AG04450 (cell line): ENCODE measurements at regions not wholly inside any gene's neighbourhood (a gene's known extent, or its start where the extent isn't known, plus 50 kb on each side); places are given as distances from the start of the nearest gene placed in this dataset.

Source experiments
- CTCF ChIA-PET: fragments of 300-600, 350-600 bp; formaldehyde crosslinking; extraction: SDS; loops from one replicate; lab custom pipeline; 2022; ENCODE audit warnings: antibody characterized with exemption, inconsistent platforms; lab: Charles Lee
- POLR2A ChIA-PET: fragments of 350-600 bp; formaldehyde crosslinking; extraction: SDS; loops from one replicate; lab custom pipeline; 2021; ENCODE audit warnings: antibody characterized with exemption, inconsistent platforms; lab: Yijun Ruan, JAX
- DNase-seq: peaks from one replicate; pipeline ENCODE4 v3.0.0-alpha.2; 2011; ENCODE audit warnings: low read depth, low spot score
- H3K27ac ChIP-seq: one replicate; pipeline ENCODE4 v1.5.1; 2012; ENCODE audit warnings: low read depth, low read length, control low read depth
- H3K27me3 ChIP-seq: one replicate; pipeline ENCODE4 v1.6.0; 2012; ENCODE audit warnings: low read length; ENCODE audit not compliant: control insufficient read depth, insufficient read depth
- H3K4me3 ChIP-seq: 2 replicates; pipeline ENCODE4 v1.5.1; 2011; ENCODE audit warnings: mild to moderate bottlenecking, low read depth, low read length, control low read depth
- H3K9me3 ChIP-seq: 2 replicates; pipeline ENCODE4 v1.5.1; 2012; ENCODE audit warnings: low read length; ENCODE audit not compliant: control insufficient read depth, insufficient read depth
- CTCF ChIP-seq: IDR thresholded peaks from 2 replicates; pipeline ENCODE4 v1.5.1; 2011; ENCODE audit warnings: low read depth, low read length, control low read depth, inconsistent platforms

- no peak for TF ChIP-seq CTCF
- Histone ChIP-seq H3K27ac (no peak overlapping the region), H3K4me3 (no peak overlapping the region), H3K9me3 (peaks cover 32% of the 10 kb centered on the region), H3K27me3 (no peaks in the 10 kb centered on the region)
- CTCF ChIA-PET, result no interaction called here
- no peak for DNase-seq
- POLR2A ChIA-PET, result no interaction called here
These were observed 261.8 kb downstream of the DCDC2C start for GRCh38 chr2:3965211-3965610.

DNA sequence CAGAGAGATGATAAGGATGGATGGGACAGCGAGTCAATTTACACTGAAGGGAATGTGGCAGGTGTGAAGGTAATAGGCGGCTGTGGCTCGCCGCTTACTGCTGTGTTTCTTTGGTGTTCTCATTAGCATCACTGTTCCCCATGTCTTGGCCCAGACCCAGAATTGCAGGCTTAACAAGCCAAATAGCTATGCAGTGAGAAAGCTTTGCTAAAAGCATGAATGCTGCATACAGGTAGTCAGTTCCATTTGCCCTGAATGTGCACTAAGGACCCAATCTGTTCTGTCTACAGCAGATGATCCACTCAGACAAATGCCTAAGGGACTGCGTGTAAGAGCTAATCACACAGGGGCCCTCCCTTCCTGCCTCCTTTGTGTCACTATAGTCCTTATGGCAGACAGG lies 262.6 kb downstream of the DCDC2C start:
- CTCF ChIA-PET, result no interaction called here
- Histone ChIP-seq H3K9me3 (peaks cover 37% of the 10 kb centered on the region), H3K27me3 (no peaks in the 10 kb centered on the region), H3K27ac (no peak overlapping the region), H3K4me3 (no peak overlapping the region)
- POLR2A ChIA-PET, result no interaction called here
- no peak for DNase-seq
- no peak for TF ChIP-seq CTCF

DNA sequence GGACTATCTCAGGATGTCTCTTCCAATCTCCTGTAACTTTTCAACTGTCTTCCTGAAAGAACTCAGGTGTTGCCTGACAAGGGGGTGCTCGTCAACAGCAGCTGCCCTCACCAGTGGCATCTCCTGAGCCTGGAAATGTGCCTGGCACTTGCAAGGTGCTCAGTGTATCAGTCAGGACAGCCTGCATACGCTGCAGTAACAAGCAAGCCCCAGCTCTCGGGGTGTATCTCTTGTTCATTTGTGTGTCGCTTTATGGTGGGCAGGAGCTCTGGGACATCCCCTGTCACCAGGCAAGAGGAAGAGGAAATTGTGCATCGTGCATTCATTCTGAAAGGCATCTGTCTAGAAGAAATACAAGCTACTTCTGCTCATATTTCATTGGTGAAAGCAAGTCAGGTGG lies 263.1 kb downstream of the DCDC2C start:
- CTCF ChIA-PET, result no interaction called here
- Histone ChIP-seq H3K9me3 (peaks cover 42% of the 10 kb centered on the region), H3K27ac (no peak overlapping the region), H3K27me3 (no peaks in the 10 kb centered on the region), H3K4me3 (no peak overlapping the region)
- no peak for DNase-seq
- POLR2A ChIA-PET, result no interaction called here
- TF ChIP-seq CTCF, result no peak

DNA sequence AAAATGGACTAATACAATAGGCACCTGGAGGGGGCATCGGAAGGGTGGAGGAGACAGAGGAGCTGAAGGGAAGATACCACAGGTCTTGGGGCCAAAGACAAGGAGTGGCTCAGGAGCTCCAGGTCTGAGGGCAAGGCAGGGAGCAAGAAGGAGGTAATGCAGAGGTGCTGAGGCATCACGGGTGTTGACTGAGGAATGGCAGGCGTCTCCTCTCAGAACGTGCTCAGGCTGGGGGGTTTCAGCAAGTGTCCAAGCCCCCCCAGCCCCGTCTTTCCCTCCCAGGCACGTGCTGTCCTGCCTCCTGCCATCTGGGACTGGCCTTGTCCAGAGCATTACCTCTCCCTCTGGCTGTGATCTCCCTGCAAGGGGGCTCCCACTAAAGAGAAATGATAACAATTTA lies 265.4 kb downstream of the DCDC2C start:
- Histone ChIP-seq H3K4me3 (no peak overlapping the region), H3K9me3 (peaks cover 62% of the 10 kb centered on the region), H3K27ac (no peak overlapping the region), H3K27me3 (no peaks in the 10 kb centered on the region)
- CTCF ChIA-PET, result interaction anchor here (1.2 kb wide), 1 partner anchor 9 kb away, joined by 6 read pairs; no protein-coding TSS in a partner anchor
- POLR2A ChIA-PET, result no interaction called here
- DNase-seq, result no peak
- TF ChIP-seq CTCF, result no peak

GRCh38 chr2:3970791-3971651 lies 267.6 kb downstream of the DCDC2C start:
- no peak overlapping the region for H3K4me3 ChIP-seq
- ChIA-PET POLR2A (no interaction called here), CTCF (no interaction called here)
- peaks cover 73% of the 10 kb centered on the region for H3K9me3 ChIP-seq
- no peak for TF ChIP-seq CTCF
- H3K27ac ChIP-seq, result no peak overlapping the region
- DNase-seq, result no peak
- H3K27me3 ChIP-seq, result no peaks in the 10 kb centered on the region
